RWPE2 (cell line): ENCODE measurements at regions not wholly inside any gene's neighbourhood (a gene's known extent, or its start where the extent isn't known, plus 50 kb on each side); places are given as distances from the start of the nearest gene placed in this dataset.
"Not testable (repeated sequence)": the region's sequence is repeated elsewhere in the genome, so short reads cannot be mapped to it uniquely, and the experiment has no call there.

Experiments
- ATAC-seq: fragments of 200-7000 bp; cut with Tn5 transposase; 3 replicates; pipeline ENCODE4 v1.9.1; 2021; ENCODE audit warnings: low read depth
- DNase-seq: peaks from one replicate; pipeline ENCODE4 v3.0.0-alpha.2; 2020; ENCODE audit warnings: low spot score
- H3K27ac ChIP-seq: fragments of 450-650 bp; 2 replicates; pipeline ENCODE4 v1.5.1; 2017; ENCODE audit warnings: mild to moderate bottlenecking; ENCODE audit not compliant: poor library complexity, severe bottlenecking
- H3K27me3 ChIP-seq: fragments of 250-450 bp; sonication (Bioruptor Pico); 2 replicates; pipeline ENCODE4 v1.5.1; 2021; ENCODE audit warnings: mild to moderate bottlenecking, moderate library complexity; ENCODE audit not compliant: insufficient read depth, poor library complexity, severe bottlenecking
- H3K36me3 ChIP-seq: fragments of 250-450 bp; sonication (Bioruptor Pico); 2 replicates; pipeline ENCODE4 v1.5.1; 2020; ENCODE audit warnings: low read depth, mild to moderate bottlenecking, moderate library complexity
- H3K4me1 ChIP-seq: fragments of 250-450 bp; sonication (Bioruptor Pico); 2 replicates; pipeline ENCODE4 v1.5.1; 2021; ENCODE audit warnings: mild to moderate bottlenecking, moderate library complexity; ENCODE audit not compliant: insufficient read depth, poor library complexity, severe bottlenecking
- H3K4me3 ChIP-seq: fragments of 250-450 bp; sonication (Bioruptor Pico); 2 replicates; pipeline ENCODE4 v1.5.1; 2021; ENCODE audit warnings: mild to moderate bottlenecking, moderate library complexity; ENCODE audit not compliant: severe bottlenecking
- H3K9me3 ChIP-seq: fragments of 250-450 bp; sonication (Bioruptor Pico); 2 replicates; pipeline ENCODE4 v1.5.1; 2021; ENCODE audit warnings: mild to moderate bottlenecking, moderate library complexity; ENCODE audit not compliant: severe bottlenecking
- TF ChIP-seq, protein P1 (sequence below): fragments of 450-650 bp; IDR thresholded peaks from one replicate; pipeline ENCODE4 v1.5.1; 2017; ENCODE audit warnings: mild to moderate bottlenecking, moderate library complexity; ENCODE audit not compliant: poor library complexity, severe bottlenecking

DNA sequence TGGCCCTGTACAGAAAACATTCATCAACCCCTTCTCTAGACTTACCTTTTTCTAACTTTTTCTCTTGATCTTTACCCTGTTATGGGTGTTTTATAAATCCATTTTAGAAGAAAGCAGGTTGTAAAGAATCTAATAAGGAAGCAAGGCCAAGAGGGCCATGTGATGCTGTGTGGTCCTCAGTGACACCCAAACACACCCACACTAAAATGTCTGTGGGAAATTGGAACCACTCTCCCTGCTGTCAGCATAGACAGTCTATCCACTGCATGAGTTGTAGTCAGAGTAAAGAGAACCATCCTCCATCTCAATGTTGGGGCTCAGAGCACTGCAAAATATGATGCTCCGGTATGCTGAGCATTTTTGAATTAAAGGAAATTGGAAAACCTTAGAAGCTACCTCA lies 235.5 kb downstream of the SKIDA1 start:
- TF ChIP-seq, protein P1, sequence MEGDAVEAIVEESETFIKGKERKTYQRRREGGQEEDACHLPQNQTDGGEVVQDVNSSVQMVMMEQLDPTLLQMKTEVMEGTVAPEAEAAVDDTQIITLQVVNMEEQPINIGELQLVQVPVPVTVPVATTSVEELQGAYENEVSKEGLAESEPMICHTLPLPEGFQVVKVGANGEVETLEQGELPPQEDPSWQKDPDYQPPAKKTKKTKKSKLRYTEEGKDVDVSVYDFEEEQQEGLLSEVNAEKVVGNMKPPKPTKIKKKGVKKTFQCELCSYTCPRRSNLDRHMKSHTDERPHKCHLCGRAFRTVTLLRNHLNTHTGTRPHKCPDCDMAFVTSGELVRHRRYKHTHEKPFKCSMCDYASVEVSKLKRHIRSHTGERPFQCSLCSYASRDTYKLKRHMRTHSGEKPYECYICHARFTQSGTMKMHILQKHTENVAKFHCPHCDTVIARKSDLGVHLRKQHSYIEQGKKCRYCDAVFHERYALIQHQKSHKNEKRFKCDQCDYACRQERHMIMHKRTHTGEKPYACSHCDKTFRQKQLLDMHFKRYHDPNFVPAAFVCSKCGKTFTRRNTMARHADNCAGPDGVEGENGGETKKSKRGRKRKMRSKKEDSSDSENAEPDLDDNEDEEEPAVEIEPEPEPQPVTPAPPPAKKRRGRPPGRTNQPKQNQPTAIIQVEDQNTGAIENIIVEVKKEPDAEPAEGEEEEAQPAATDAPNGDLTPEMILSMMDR = no peak
- Histone ChIP-seq H3K36me3 (no peaks in the 10 kb centered on the region), H3K4me3 (no peak overlapping the region), H3K27ac (no peak overlapping the region), H3K9me3 (peaks cover 3% of the 10 kb centered on the region), H3K27me3 (no peaks in the 10 kb centered on the region), H3K4me1 (peaks cover 13% of the 10 kb centered on the region)
- DNase-seq = no peak
- ATAC-seq = no peak

DNA sequence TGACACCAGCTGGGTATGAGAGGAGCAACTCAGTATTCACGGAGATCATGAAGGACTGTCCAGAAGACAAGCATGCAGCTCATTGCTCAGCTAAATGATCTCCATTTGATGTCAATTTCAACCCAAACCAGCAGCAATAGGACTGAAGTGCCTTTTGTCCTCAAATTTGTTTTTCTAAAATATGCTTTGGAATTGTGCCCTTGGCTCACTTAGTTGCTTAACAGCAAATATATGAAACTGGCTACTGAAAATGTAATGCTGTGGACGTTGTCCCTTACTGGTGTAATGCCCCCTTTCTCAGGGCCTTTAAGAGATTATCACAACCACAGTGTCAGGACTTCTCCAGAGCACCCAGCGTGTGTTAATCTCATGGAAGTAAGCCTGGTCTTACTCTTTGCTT lies 236.2 kb downstream of the SKIDA1 start:
- H3K4me3 ChIP-seq = no peak overlapping the region
- TF ChIP-seq, protein P1 = no peak
- H3K36me3 ChIP-seq = no peaks in the 10 kb centered on the region
- peaks cover 13% of the 10 kb centered on the region for H3K4me1 ChIP-seq
- peaks cover 3% of the 10 kb centered on the region for H3K9me3 ChIP-seq
- H3K27me3 ChIP-seq = no peaks in the 10 kb centered on the region
- no peak for ATAC-seq
- no peak for DNase-seq
- H3K27ac ChIP-seq = no peak overlapping the region

DNA sequence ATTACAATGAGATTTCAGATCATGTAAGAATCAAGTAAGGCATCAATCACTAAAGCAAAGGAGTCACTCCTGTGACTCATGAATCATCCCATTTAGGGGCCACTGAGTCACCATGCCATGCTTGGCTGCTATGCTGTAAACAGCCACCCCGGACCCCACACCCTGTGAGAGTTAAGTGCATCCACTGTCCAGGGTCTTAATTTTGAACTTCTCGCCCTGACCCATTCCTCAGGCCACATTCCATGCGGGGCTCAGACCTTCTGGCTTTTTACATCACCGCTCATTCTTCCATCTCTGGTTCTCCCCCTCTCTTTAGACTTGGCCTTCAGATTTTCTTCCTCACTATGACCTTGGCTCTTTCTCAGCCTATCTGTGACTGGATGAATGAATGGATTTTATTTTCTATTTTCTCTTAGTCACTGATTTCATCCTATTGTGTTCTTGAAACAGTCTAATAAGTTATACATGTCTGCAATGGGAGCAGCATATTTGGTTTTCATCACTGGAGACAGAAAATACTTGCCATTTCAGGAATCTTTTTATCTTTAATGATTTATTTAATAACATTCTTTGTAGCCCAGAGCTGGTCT lies 239.6 kb downstream of the SKIDA1 start:
- H3K27me3 ChIP-seq = no peaks in the 10 kb centered on the region
- no peak overlapping the region for H3K27ac ChIP-seq
- H3K4me3 ChIP-seq = no peak overlapping the region
- no peak; the same call in 2 of the 3 replicates for ATAC-seq
- H3K9me3 ChIP-seq = peaks cover 3% of the 10 kb centered on the region
- no peaks in the 10 kb centered on the region for H3K4me1 ChIP-seq
- DNase-seq = no peak
- TF ChIP-seq, protein P1 = no peak
- no peaks in the 10 kb centered on the region for H3K36me3 ChIP-seq

DNA sequence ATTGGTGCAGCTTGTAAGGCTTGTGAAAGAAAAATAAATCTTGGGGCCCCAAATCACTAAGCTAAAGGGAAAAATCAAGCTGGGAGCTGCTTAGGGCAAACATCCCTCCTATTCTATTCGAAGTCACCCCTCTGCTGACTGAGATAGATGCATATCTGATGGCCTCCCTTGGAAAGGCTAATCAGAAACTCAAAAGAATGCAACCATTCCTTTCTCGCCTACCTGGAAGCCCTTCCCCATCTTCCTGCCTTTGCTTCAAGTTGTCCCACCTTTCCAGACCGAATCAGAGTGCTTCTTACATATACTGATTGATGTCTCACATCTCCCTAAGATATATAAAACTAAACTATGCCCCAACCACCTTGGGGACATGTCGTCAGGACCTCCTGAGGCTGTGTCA lies 240.3 kb downstream of the SKIDA1 start:
- H3K9me3 ChIP-seq = peaks cover 3% of the 10 kb centered on the region
- DNase-seq = no peak
- TF ChIP-seq, protein P1 = no peak
- H3K4me1 ChIP-seq = no peaks in the 10 kb centered on the region
- no peak overlapping the region for H3K4me3 ChIP-seq
- no peak for ATAC-seq
- H3K27me3 ChIP-seq = no peaks in the 10 kb centered on the region
- no peaks in the 10 kb centered on the region for H3K36me3 ChIP-seq
- H3K27ac ChIP-seq = no peak overlapping the region

DNA sequence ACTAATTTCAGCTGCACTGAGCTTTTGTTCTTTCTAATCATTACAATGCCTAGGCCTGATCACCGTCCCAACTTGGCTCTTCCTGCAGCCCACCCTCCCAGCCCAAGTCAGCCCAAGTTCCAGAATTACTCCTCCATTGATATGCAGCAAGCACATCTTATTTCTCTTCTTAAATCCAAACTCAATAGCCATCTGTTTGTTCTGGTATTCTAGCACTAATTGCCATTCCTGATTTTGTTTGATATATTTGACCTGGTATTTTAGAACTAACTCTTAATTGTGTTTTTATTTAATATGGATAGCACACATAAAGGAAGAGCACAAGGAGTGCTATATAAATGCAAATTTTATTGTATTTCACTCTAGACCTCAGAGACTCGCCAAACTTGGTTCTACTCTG lies 241.2 kb downstream of the SKIDA1 start:
- Histone ChIP-seq H3K4me1 (no peaks in the 10 kb centered on the region), H3K9me3 (peaks cover 3% of the 10 kb centered on the region), H3K36me3 (no peaks in the 10 kb centered on the region), H3K4me3 (no peak overlapping the region), H3K27me3 (no peaks in the 10 kb centered on the region), H3K27ac (no peak overlapping the region)
- no peak for ATAC-seq
- TF ChIP-seq, protein P1 = no peak
- no peak for DNase-seq

DNA sequence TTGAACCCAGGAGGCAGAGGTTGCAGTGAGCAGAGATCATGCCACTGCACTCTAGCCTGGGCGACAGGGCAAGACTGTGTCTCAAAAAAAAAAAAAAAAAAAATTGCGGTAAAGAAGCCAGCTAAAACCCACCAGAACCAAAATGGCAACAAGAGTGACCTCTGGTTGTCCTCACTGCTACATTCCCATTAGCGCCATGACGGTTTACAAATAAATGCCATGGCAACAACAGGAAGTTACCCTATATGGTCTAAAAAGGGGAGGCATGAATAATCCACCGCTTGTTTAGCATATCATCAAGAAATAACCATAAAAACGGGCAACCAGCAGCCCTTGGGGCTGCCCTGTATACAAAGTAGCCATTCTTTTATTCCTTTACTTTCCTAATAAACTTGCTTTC lies 242.4 kb downstream of the SKIDA1 start:
- H3K4me1 ChIP-seq, H3K4me3 ChIP-seq, H3K27ac ChIP-seq, DNase-seq, H3K9me3 ChIP-seq, H3K27me3 ChIP-seq, H3K36me3 ChIP-seq, ATAC-seq: not testable (repeated sequence)
